C4-2B (cell line): ENCODE measurements at regions not wholly inside any gene's neighbourhood (a gene's known extent, or its start where the extent isn't known, plus 50 kb on each side); places are given as distances from the start of the nearest gene placed in this dataset.

ENCODE experiments used
- CTCF ChIP-seq: fragments of 450-650 bp; conservative IDR thresholded peaks from 2 replicates; pipeline ENCODE4 v1.5.1; 2017; ENCODE audit warnings: mild to moderate bottlenecking
- ZFX ChIP-seq: fragments of 450-650 bp; IDR thresholded peaks from 2 replicates; pipeline ENCODE4 v1.6.1; 2017

- TF ChIP-seq CTCF, result no peak
- no peak for TF ChIP-seq ZFX
Observed at GRCh38 chr1:204002614-204003013, 70.3 kb upstream of the SOX13 start.
